Activated CD4-positive, alpha-beta T cell treated with anti-CD3 and anti-CD28 coated beads, Interleukin-2, amount 10 ng/mL, durations not matched to agents 24 days and 14 days (primary cell): ENCODE measurements at regions not wholly inside any gene's neighbourhood (a gene's known extent, or its start where the extent isn't known, plus 50 kb on each side); places are given as distances from the start of the nearest gene placed in this dataset.
"Not testable (repeated sequence)": the region's sequence is repeated elsewhere in the genome, so short reads cannot be mapped to it uniquely, and the experiment has no call there.

Source experiments
- DNase-seq: peaks from one replicate; pipeline ENCODE4 v3.0.0; 2022
- H3K27ac Mint-ChIP-seq: one replicate; pipeline ENCODE4 v1.8.0; 2022; ENCODE audit warnings: mild to moderate bottlenecking, mixed read lengths
- H3K27me3 Mint-ChIP-seq: one replicate; pipeline ENCODE4 v1.8.0; 2022; ENCODE audit warnings: mixed read lengths
- H3K36me3 Mint-ChIP-seq: one replicate; pipeline ENCODE4 v1.8.0; 2022; ENCODE audit warnings: low read depth, mild to moderate bottlenecking, mixed read lengths
- H3K4me1 Mint-ChIP-seq: one replicate; pipeline ENCODE4 v1.8.0; 2021; ENCODE audit warnings: mixed read lengths
- H3K4me3 Mint-ChIP-seq: one replicate; pipeline ENCODE4 v1.8.0; 2022; ENCODE audit warnings: mild to moderate bottlenecking, moderate library complexity, mixed read lengths
- H3K9me3 Mint-ChIP-seq: one replicate; pipeline ENCODE4 v1.8.0; 2021; ENCODE audit warnings: mixed read lengths
- intact Hi-C: fragments of 100-400 bp; cut with micrococcal nuclease; formaldehyde crosslinking; loops from one replicate; pipeline ENCODE4 v1.15.1; 2023

DNA sequence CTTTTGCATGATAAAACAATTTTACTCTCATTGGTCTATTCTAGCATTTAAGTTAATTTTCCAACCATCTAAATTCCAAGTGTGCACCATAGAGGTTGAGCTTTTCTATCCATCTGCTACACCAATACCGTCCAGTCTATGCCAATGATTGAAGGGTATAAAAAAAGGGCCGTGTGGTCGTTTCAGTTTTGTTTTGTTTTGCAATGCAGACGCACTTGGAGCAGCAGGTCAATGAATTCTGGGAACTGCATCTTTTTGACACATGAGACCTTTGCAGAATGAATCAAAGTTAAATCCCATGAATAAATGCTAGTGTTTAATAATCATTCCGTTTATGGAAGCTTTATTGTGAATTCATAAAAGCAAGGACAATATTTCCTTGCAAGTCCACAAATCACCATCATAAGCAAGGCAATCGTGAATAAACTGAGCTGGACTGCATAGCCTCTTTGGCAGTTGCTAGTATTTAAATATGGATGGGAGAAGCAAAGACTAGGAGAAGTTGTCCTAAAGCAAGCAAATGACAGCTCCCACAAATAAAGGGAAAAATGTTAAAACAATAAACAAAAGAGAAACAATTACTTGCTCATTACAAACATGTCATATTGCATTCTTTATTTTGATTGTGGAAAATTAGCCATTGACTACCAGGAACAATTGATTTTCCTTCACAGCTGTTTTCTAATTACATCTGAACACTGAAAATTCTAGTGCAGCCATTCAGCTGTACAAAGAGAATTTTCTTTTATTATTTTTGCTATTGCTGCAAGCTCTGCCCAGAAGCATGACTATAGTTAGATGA is 649.7 kb upstream of the GJE1 start:
- no peak for DNase-seq
- peaks cover 30% of the 10 kb centered on the region for H3K4me1 Mint-ChIP-seq
- H3K9me3 Mint-ChIP-seq, result peaks cover 16% of the 10 kb centered on the region
- H3K27me3 Mint-ChIP-seq, result no peaks in the 10 kb centered on the region
- intact Hi-C loops, result loop anchor here (1.0 to 10.0 kb wide), 7 partner anchors 21 to 898 kb away; partner anchors contain the start of genes NMBR and VTA1
- H3K36me3 Mint-ChIP-seq, result peaks cover 9% of the 10 kb centered on the region
- H3K4me3 Mint-ChIP-seq, result peak overlapping the region; percentile 75
- H3K27ac Mint-ChIP-seq, result peak overlapping the region; percentile 94

DNA sequence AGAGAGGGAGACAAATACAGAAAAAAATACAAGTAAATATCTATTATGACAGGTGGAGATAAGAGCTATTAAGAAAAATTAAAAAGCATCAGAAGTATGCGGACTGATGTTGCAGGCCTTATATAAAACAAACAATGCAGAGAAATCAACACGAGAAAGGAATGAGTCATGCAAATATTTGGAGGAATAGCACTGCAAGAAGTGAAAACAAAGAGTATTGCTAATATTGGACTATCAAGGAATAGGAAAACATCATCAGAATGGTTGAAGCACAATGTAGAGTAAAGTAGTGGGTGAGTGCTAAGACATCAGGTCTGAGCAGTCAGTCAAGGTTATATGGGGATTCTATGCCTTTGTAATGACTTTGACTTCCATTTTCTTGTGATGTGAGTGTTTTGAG is 657.5 kb upstream of the GJE1 start:
- Mint-ChIP-seq H3K27me3 (no peaks in the 10 kb centered on the region), H3K9me3 (peaks cover 6% of the 10 kb centered on the region), H3K36me3 (no peaks in the 10 kb centered on the region), H3K27ac (no peak overlapping the region), H3K4me1 (peaks cover 5% of the 10 kb centered on the region), H3K4me3 (no peak overlapping the region)
- no peak for DNase-seq
- intact Hi-C loops, result no loop called here

DNA sequence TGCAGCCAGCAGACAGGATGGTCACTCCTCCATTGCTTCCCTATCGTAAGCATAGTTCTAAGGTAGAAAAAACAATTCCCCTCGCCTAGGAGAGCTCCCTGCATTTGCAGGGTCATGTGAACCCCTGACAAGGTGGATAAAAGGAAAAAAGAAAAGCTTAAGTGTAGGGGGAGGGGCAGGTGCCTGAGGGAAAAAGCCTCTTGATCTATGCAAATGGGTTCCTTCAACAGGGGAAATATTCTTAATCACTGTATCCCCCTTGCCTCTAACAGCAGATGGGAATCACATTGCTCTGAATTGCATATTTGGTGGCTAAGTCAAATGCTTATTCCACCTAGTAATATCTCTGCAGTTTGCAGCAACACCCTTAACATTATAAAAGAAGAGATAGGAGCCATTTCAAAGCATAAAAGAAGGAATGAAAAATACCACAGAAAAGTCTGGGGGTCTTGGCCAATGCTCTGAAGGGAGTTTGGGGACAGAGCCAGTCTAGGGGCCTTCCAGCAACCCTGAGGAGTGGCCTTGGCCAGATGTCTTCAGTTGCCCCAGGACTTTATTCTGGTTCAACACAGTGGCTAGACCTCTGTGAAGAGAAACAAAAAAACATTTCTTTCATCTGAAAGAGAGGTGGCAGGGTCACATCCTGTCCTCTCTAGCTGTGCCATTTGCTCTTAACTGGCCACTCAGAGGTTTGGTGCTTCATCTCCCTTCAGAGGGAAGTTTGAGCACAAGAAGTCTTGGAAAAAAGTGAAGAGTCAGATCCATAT is 660.4 kb upstream of the GJE1 start:
- no peaks in the 10 kb centered on the region for H3K36me3 Mint-ChIP-seq
- peaks cover 5% of the 10 kb centered on the region for H3K4me1 Mint-ChIP-seq
- H3K27me3 Mint-ChIP-seq, result no peaks in the 10 kb centered on the region
- peaks cover 9% of the 10 kb centered on the region for H3K9me3 Mint-ChIP-seq
- no peak overlapping the region for H3K4me3 Mint-ChIP-seq
- intact Hi-C loops, result no loop called here
- H3K27ac Mint-ChIP-seq, result no peak overlapping the region
- no peak for DNase-seq

DNA sequence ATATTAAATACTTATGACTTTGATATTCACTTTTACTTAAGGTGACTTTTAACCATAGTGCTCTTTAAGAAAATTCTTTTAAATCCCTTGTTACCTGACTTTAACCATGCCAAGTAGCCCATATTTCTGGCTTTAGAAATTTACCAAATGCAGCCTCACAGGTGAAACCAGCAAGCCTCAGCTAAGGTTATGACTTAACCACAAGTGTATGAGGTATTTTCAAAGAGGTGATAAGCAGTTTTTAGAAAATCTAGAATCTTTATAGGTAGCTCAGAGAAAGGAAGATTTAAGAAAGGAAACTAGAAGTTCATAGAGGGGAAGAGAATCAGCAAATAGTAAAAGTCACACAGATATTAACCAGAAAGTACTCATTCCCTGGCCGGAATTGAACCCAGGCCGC is 661.9 kb upstream of the GJE1 start:
- Mint-ChIP-seq H3K36me3 (no peaks in the 10 kb centered on the region), H3K4me3 (no peak overlapping the region), H3K4me1 (peaks cover 8% of the 10 kb centered on the region), H3K27me3 (no peaks in the 10 kb centered on the region), H3K9me3 (peaks cover 14% of the 10 kb centered on the region), H3K27ac (no peak overlapping the region)
- DNase-seq, result no peak
- intact Hi-C loops, result no loop called here

DNA sequence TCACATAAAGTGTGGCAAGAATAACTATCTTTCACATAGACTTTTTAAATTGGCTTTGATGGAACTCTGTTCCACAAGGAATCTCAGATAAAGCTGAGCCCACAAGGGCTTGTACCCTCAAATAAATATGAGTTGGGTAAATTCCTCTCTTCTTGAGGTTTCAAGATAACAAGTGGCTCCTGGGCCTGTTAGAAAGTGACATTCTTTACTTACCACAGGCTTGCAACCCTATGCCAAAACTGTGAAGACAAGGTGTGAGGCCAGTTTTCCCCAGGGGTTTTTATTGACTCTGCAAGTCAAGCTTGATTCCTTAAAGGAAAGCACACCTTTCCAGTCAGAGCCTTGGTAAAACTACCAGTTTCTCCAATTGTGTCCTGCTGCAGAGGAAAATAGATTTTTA is 664.8 kb upstream of the GJE1 start:
- peaks cover 13% of the 10 kb centered on the region for H3K4me1 Mint-ChIP-seq
- H3K27me3 Mint-ChIP-seq, result no peaks in the 10 kb centered on the region

DNA sequence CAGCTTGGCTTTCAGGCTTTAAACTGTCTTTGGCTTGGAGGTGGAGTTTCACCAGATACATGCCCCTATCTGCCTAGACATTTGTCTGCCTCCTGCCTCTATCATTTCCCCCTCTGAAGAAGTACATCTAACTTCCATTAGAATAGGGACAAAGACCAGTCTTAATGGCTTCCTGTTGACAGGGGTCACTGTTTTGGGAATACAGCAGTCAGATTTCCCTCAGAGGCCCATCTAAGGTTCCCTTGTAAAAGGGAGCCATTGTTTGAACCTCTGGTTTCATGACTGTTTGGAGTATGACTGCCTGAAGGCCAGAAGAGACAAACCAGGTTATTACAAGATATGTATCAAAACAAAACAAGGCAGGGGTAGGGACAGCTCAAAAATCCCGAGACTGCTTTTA is 665.7 kb upstream of the GJE1 start:
- peaks cover 8% of the 10 kb centered on the region for H3K9me3 Mint-ChIP-seq
- intact Hi-C loops, result no loop called here
- no peak overlapping the region for H3K4me3 Mint-ChIP-seq
- DNase-seq, result no peak
- peaks cover 13% of the 10 kb centered on the region for H3K4me1 Mint-ChIP-seq
- no peaks in the 10 kb centered on the region for H3K27me3 Mint-ChIP-seq
- no peaks in the 10 kb centered on the region for H3K36me3 Mint-ChIP-seq
- no peak overlapping the region for H3K27ac Mint-ChIP-seq

More for the DNA sequence above, 664.8 kb upstream of the GJE1 start:
- Mint-ChIP-seq H3K4me3 (no peak overlapping the region), H3K9me3 (peaks cover 8% of the 10 kb centered on the region), H3K36me3 (no peaks in the 10 kb centered on the region), H3K27ac (no peak overlapping the region)
- intact Hi-C loops, result no loop called here
- no peak for DNase-seq

DNA sequence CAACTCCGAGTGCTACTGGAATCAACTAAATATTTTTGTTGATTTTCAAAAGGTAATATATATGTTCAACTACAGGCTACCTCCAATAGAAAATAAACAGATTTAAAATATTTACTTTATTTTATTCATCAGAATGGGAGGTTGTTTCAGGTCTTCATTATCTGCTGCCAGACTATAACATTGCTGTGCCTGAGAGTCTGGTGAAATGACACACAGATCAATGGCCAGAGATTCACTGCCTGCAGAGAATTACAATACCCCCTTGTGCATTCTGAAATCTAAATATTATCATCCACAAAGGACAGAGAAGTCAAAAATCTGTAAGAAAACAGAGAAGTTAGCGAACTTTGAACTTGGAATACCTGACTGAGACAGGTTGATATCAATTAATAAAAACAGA is 667.8 kb upstream of the GJE1 start:
- no peaks in the 10 kb centered on the region for H3K27me3 Mint-ChIP-seq
- H3K9me3 Mint-ChIP-seq, result peaks cover 8% of the 10 kb centered on the region
- peaks cover 10% of the 10 kb centered on the region for H3K4me1 Mint-ChIP-seq
- H3K4me3 Mint-ChIP-seq, result no peak overlapping the region
- DNase-seq, result no peak
- H3K27ac Mint-ChIP-seq, result no peak overlapping the region
- H3K36me3 Mint-ChIP-seq, result no peaks in the 10 kb centered on the region
- intact Hi-C loops, result loop anchor here (5.0 kb wide), 1 partner anchor 138 kb away; no protein-coding TSS in a partner anchor

DNA sequence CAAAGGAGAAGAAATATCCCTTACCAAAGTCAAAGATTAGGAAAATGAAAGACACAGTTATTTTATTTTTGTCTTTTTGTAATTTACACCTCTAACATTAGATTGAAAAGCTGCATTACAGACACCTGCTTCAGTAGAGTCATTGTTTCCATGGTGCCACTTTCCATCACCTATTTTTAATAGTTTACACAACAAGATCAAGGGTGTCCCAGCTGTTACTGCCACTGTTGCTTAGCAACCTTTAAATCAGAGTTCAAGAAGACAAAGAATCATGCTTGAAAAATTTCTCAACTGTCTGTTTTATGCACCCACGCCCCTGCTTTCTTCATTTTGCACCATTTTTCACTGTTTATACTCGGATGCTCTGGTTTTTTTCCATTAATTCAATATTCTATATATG is 668.2 kb upstream of the GJE1 start:
- Mint-ChIP-seq H3K27ac (no peak overlapping the region), H3K9me3 (peaks cover 8% of the 10 kb centered on the region), H3K4me3 (no peak overlapping the region), H3K27me3 (no peaks in the 10 kb centered on the region), H3K36me3 (no peaks in the 10 kb centered on the region), H3K4me1 (peaks cover 10% of the 10 kb centered on the region)
- intact Hi-C loops, result loop anchor here (5.0 kb wide), 1 partner anchor 137 kb away; no protein-coding TSS in a partner anchor
- DNase-seq, result no peak

DNA sequence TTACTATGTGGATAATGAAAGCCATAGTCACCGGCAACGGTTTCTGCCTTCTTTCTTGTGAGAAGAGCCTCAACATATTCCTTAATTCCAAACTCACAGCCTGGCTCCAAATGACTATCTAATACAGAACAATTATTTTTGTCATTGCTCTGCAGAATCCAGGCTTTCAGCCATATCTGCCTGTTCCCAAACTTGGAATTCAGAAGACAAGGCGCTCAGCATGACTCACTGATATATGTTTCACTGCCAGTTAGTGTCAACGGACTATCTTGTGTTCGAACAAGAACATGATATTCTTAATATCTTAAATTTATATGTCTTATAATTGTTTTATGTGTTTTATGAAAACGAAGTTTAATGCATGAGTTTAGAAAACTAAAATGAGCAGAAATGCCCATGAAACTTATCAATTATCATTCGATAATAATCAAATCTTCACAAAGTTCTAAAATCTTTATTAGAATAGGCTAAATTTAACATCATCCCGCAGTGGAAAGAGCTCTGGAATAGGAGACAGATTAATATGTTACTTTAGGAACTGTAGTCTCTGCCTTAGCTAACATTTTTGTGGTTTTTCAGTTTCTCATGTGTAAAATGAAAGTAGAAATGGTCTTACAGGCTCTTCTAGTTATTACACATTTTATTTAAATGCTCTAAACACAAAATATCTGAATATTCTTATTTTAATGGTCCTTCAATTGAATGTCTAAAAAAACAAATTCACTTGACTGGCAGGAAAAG is 669.3 kb upstream of the GJE1 start:
- no peak overlapping the region for H3K4me3 Mint-ChIP-seq
- no peaks in the 10 kb centered on the region for H3K27me3 Mint-ChIP-seq
- H3K4me1 Mint-ChIP-seq, result peaks cover 10% of the 10 kb centered on the region
- no peak overlapping the region for H3K27ac Mint-ChIP-seq
- intact Hi-C loops, result loop anchor here (5.0 kb wide), 1 partner anchor 136 kb away; no protein-coding TSS in a partner anchor
- peaks cover 8% of the 10 kb centered on the region for H3K9me3 Mint-ChIP-seq
- no peak for DNase-seq
- no peaks in the 10 kb centered on the region for H3K36me3 Mint-ChIP-seq

DNA sequence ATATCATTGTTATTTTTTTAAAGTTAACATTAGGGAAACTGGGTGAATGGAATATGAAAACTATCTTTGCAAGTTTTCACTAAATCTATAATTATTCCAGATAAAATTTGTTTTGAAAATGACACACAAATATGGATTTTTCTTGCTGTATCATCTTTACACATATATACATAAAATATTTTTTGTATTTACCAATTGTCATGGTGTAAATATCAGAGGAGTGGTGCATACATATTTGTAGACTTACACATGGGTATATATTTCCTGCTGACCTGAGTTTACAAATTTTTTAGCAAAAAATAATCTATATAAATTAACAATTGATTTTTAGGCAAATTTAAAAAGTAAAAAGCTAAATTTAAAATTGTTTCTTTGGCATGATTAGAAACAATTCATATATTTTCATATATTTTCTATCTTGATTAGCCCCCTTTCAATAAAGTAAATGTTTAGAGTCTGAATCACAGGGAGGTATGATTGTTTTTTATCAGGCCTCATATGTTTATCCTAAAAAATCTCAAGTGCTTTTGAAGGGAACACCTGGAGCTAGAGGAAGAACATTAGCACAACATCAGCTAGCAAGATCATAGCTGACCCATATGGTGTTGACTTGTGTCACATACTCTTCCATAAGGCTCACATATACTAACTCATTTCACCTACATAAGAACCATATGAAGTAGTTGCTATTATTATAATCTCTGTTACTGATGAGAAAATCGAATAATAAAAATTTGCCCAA is 671.8 kb upstream of the GJE1 start:
- H3K27ac Mint-ChIP-seq, result no peak overlapping the region
- no peaks in the 10 kb centered on the region for H3K36me3 Mint-ChIP-seq
- no peak overlapping the region for H3K4me3 Mint-ChIP-seq
- intact Hi-C loops, result loop anchor here (5.0 kb wide), 1 partner anchor 134 kb away; no protein-coding TSS in a partner anchor
- H3K4me1 Mint-ChIP-seq, result peaks cover 8% of the 10 kb centered on the region
- no peaks in the 10 kb centered on the region for H3K9me3 Mint-ChIP-seq
- no peaks in the 10 kb centered on the region for H3K27me3 Mint-ChIP-seq
- no peak for DNase-seq

DNA sequence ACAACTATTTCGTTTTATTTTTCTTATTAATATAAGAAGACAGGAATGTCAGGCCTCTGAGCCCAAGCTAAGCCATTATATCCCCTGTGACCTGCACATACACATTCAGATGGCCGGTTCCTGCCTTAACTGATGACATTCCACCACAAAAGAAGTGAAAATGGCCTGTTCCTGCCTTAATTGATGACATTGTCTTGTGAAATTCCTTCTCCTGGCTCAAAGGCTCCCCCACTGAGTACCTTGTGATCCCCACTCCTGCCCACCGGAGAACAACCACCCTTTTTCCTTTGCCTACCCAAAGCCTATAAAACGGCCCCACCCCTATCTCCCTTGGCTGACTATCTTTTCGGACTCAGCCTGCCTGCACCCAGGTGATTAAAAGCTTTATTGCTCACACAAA is 672.5 kb upstream of the GJE1 start:
- H3K36me3 Mint-ChIP-seq, H3K27me3 Mint-ChIP-seq, H3K4me3 Mint-ChIP-seq, DNase-seq, H3K4me1 Mint-ChIP-seq, H3K9me3 Mint-ChIP-seq, H3K27ac Mint-ChIP-seq: not testable (repeated sequence)
- intact Hi-C loops, result loop anchor here (5.0 kb wide), 1 partner anchor 133 kb away; no protein-coding TSS in a partner anchor

DNA sequence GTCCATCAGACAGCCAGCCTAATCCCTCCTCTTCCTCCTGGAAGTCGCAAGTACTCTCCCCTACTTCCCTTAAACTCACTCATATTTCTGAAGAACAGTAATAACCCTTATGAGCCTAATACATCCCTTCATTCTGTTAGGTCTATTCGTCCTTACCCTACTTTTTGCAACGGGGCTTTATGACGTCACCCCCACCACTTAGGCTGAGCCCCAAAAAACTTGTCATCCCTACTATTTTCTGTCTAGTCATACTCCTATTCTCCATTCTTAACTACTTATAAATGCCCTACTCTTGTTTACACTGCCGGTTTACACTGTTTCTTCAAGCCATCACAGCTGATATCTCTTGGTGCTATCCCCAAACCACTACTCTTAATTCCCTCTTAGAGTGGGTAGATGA is 674.7 kb upstream of the GJE1 start:
- H3K27me3 Mint-ChIP-seq, H3K27ac Mint-ChIP-seq, H3K4me3 Mint-ChIP-seq, H3K4me1 Mint-ChIP-seq, H3K36me3 Mint-ChIP-seq, DNase-seq, H3K9me3 Mint-ChIP-seq, intact Hi-C loops: not testable (repeated sequence)

DNA sequence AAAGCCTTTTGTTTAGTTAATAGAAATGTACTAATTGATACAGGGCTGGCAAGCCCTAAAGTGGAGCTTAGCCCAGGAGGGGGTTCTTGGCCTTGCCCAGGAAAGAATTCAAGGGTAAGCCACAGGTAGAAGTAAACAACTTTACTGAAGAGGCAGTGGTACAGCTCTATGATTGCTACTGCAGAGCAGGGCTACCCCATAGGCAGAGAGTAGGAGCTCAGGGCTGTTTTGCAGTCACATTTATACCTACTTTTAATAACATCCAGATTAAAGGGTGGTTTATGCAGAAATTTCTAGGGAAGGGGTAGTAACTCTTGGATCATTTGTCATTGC is 680.4 kb upstream of the GJE1 start:
- intact Hi-C loops, result no loop called here
- DNase-seq, result no peak
- no peak overlapping the region for H3K27ac Mint-ChIP-seq

More for the DNA sequence above, 680.4 kb upstream of the GJE1 start:
- no peaks in the 10 kb centered on the region for H3K36me3 Mint-ChIP-seq
- no peaks in the 10 kb centered on the region for H3K4me1 Mint-ChIP-seq
- H3K27me3 Mint-ChIP-seq, result no peaks in the 10 kb centered on the region
- no peak overlapping the region for H3K4me3 Mint-ChIP-seq
- peaks cover 4% of the 10 kb centered on the region for H3K9me3 Mint-ChIP-seq
